ENCODE measurements at regions not wholly inside any gene's neighbourhood (a gene's known extent, or its start where the extent isn't known, plus 50 kb on each side); places are given as distances from the start of the nearest gene placed in this dataset.

GRCh38 chr6:21970569-21971300 is 326.1 kb downstream of the PRL start:
- CTCF ChIA-PET: no interaction called here
- ATAC-seq: no peak

DNA sequence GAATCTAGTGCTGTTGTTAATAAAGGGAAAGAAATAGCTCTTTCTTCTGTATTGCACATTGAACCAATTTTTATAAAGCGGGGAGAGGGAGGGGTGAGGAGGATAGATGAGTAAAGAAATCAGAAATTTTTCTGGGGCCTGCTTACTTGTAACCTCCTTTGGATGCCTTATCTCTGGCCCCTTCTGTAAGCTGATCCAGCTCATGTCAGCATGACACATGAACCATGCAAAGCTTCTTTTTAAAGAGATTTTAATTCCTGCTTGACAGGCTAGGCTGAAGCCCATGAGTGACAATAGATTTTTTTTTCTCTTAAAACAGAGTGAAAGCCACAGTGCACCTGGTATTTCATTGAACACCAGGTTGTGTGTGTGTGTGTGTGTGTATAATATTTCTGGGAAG is 325.3 kb downstream of the PRL start:
- CTCF ChIA-PET: no interaction called here
- Mint-ChIP-seq H3K4me3 (no peak overlapping the region), H3K27ac (no peak overlapping the region), H3K9me3 (ENCODE audit: low read depth) (no peaks in the 10 kb centered on the region), H3K27me3 (no peaks in the 10 kb centered on the region), H3K36me3 (no peaks in the 10 kb centered on the region), H3K4me1 (no peaks in the 10 kb centered on the region)
- no peak for DNase-seq
- no peak for ATAC-seq

More at GRCh38 chr6:21970569-21971300, 326.1 kb downstream of the PRL start:
- Mint-ChIP-seq H3K36me3 (no peaks in the 10 kb centered on the region), H3K4me3 (no peak overlapping the region), H3K9me3 (ENCODE audit: low read depth) (no peaks in the 10 kb centered on the region), H3K4me1 (no peaks in the 10 kb centered on the region), H3K27me3 (no peaks in the 10 kb centered on the region), H3K27ac (no peak overlapping the region)
- no peak for DNase-seq

DNA sequence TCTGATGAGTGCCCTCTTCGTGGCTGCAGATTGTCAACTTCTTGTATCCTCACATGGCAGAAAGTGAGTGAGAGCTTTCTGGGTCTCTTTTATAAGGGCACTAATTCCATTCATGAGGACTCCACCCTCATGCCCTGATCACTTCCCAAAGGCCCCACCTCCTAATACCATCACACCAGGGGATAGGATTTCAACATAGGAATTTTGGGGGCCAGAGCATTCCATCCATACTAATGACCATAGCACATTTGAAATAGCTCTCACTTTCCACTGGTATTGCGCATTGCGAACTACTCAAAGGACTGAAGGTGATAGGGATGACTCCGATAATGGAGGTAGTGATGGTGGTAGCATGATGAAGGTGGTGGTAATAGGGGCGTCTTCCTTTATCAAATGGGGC is 324.3 kb downstream of the PRL start:
- CTCF ChIA-PET: no interaction called here
- H3K27me3 Mint-ChIP-seq: no peaks in the 10 kb centered on the region
- H3K27ac Mint-ChIP-seq: no peak overlapping the region
- no peaks in the 10 kb centered on the region for H3K4me1 Mint-ChIP-seq
- no peak overlapping the region for H3K4me3 Mint-ChIP-seq
- ATAC-seq: no peak
- no peaks in the 10 kb centered on the region for H3K36me3 Mint-ChIP-seq
- DNase-seq: no peak
- no peaks in the 10 kb centered on the region for H3K9me3 Mint-ChIP-seq (ENCODE audit: low read depth)

DNA sequence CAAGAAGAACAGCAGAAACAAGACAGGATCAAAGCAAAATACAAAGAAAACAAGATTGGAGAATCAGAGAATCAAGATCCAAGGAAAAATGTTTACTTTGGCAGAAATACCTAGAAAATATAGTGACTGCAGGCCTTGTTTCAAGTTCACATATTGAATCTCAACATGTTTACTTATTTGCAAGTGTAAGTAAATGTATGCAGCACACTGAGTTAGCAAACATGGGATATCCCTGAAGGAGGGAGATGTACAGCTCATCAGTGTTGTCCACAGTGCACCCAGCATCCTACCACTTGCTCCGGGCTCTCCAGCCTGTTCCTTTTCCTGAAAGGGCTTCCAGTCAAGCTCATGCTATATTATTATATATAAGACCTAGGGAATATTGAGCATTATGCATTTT is 319.5 kb downstream of the PRL start:
- Mint-ChIP-seq H3K4me3 (no peak overlapping the region), H3K27ac (no peak overlapping the region), H3K9me3 (ENCODE audit: low read depth) (peaks cover 2% of the 10 kb centered on the region), H3K4me1 (no peaks in the 10 kb centered on the region), H3K27me3 (no peaks in the 10 kb centered on the region), H3K36me3 (no peaks in the 10 kb centered on the region)
- DNase-seq: no peak
- no peak for ATAC-seq
- CTCF ChIA-PET: no interaction called here

GRCh38 chr6:21981235-21981833 is 315.5 kb downstream of the PRL start:
- H3K27ac Mint-ChIP-seq: no peak overlapping the region
- H3K27me3 Mint-ChIP-seq: no peaks in the 10 kb centered on the region
- H3K36me3 Mint-ChIP-seq: no peaks in the 10 kb centered on the region
- H3K4me1 Mint-ChIP-seq: no peaks in the 10 kb centered on the region
- DNase-seq: no peak
- no peak overlapping the region for H3K4me3 Mint-ChIP-seq
- CTCF ChIA-PET: no interaction called here
- no peak for ATAC-seq
- H3K9me3 Mint-ChIP-seq (ENCODE audit: low read depth): peaks cover 2% of the 10 kb centered on the region

GRCh38 chr6:21984135-21984534 is 312.7 kb downstream of the PRL start:
- CTCF ChIA-PET: no interaction called here
- Mint-ChIP-seq H3K4me3 (no peak overlapping the region), H3K27ac (no peak overlapping the region), H3K4me1 (peaks cover 3% of the 10 kb centered on the region), H3K36me3 (no peaks in the 10 kb centered on the region), H3K27me3 (no peaks in the 10 kb centered on the region), H3K9me3 (ENCODE audit: low read depth) (peaks cover 2% of the 10 kb centered on the region)
- ATAC-seq (no peak), DNase-seq (no peak)

GRCh38 chr6:21984561-21984960 is 312.3 kb downstream of the PRL start:
- no peaks in the 10 kb centered on the region for H3K36me3 Mint-ChIP-seq
- no peak for DNase-seq
- ATAC-seq: no peak
- H3K4me3 Mint-ChIP-seq: no peak overlapping the region
- peaks cover 2% of the 10 kb centered on the region for H3K9me3 Mint-ChIP-seq (ENCODE audit: low read depth)
- no peak overlapping the region for H3K27ac Mint-ChIP-seq
- CTCF ChIA-PET: no interaction called here
- peaks cover 3% of the 10 kb centered on the region for H3K4me1 Mint-ChIP-seq
- no peaks in the 10 kb centered on the region for H3K27me3 Mint-ChIP-seq

GRCh38 chr6:21985904-21986303 is 310.9 kb downstream of the PRL start:
- Mint-ChIP-seq H3K9me3 (ENCODE audit: low read depth) (peaks cover under 1% of the 10 kb centered on the region), H3K4me3 (no peak overlapping the region), H3K36me3 (no peaks in the 10 kb centered on the region), H3K4me1 (peaks cover 3% of the 10 kb centered on the region), H3K27me3 (no peaks in the 10 kb centered on the region), H3K27ac (no peak overlapping the region)
- CTCF ChIA-PET: no interaction called here
- no peak for DNase-seq
- ATAC-seq: no peak

GRCh38 chr6:21986703-21987102 is 310.1 kb downstream of the PRL start:
- Mint-ChIP-seq H3K4me1 (peaks cover 3% of the 10 kb centered on the region), H3K36me3 (no peaks in the 10 kb centered on the region), H3K9me3 (ENCODE audit: low read depth) (no peaks in the 10 kb centered on the region), H3K27ac (no peak overlapping the region), H3K4me3 (no peak overlapping the region), H3K27me3 (no peaks in the 10 kb centered on the region)
- DNase-seq (no peak), ATAC-seq (no peak)
- CTCF ChIA-PET: interaction anchor here (0.5 kb wide), 1 partner anchor 100 kb away, joined by 3 read pairs; no protein-coding TSS in a partner anchor

DNA sequence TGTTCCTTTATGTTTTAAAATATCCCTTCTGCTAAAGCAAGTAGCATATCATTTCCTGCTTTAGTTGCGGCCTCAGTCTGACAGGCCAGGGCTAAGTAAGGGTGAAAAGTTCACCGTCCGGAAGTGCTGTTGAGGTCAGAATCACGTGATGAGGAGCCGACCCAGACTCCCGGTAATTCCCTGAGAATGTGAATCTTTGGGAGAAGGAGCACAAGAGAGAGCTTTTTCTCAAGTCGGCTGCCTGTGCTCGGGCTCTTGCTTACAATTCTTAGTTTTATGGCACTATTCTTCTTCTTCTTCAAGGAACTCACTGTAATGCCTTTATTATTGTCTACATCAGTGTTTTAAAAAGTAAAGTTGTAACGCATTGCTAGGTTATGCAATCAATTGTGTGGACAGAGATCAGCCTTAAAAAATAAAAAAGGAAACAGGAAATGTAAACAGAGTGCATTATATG is 309.3 kb downstream of the PRL start:
- H3K36me3 Mint-ChIP-seq: no peaks in the 10 kb centered on the region
- DNase-seq (no peak), ATAC-seq (no peak)
- no peaks in the 10 kb centered on the region for H3K27me3 Mint-ChIP-seq
- no peaks in the 10 kb centered on the region for H3K9me3 Mint-ChIP-seq (ENCODE audit: low read depth)
- peaks cover 5% of the 10 kb centered on the region for H3K4me1 Mint-ChIP-seq
- H3K27ac Mint-ChIP-seq: no peak overlapping the region
- CTCF ChIA-PET: interaction anchor here (0.5 kb wide), 1 partner anchor 99 kb away, joined by 3 read pairs; no protein-coding TSS in a partner anchor
- no peak overlapping the region for H3K4me3 Mint-ChIP-seq

- no peak overlapping the region for H3K4me3 Mint-ChIP-seq
- ATAC-seq (no peak), DNase-seq (no peak)
- no peaks in the 10 kb centered on the region for H3K9me3 Mint-ChIP-seq (ENCODE audit: low read depth)
- CTCF ChIA-PET: no interaction called here
- H3K27me3 Mint-ChIP-seq: no peaks in the 10 kb centered on the region
- no peak overlapping the region for H3K27ac Mint-ChIP-seq
- H3K36me3 Mint-ChIP-seq: no peaks in the 10 kb centered on the region
- H3K4me1 Mint-ChIP-seq: peaks cover 5% of the 10 kb centered on the region
These were observed 306.3 kb downstream of the PRL start for GRCh38 chr6:21990577-21990976.

GRCh38 chr6:21992178-21992967 is 304.5 kb downstream of the PRL start:
- ATAC-seq: no peak
- Mint-ChIP-seq H3K27ac (no peak overlapping the region), H3K4me1 (peaks cover 3% of the 10 kb centered on the region), H3K27me3 (no peaks in the 10 kb centered on the region), H3K4me3 (no peak overlapping the region), H3K36me3 (no peaks in the 10 kb centered on the region), H3K9me3 (ENCODE audit: low read depth) (no peaks in the 10 kb centered on the region)
- CTCF ChIA-PET: no interaction called here
- no peak for DNase-seq

DNA sequence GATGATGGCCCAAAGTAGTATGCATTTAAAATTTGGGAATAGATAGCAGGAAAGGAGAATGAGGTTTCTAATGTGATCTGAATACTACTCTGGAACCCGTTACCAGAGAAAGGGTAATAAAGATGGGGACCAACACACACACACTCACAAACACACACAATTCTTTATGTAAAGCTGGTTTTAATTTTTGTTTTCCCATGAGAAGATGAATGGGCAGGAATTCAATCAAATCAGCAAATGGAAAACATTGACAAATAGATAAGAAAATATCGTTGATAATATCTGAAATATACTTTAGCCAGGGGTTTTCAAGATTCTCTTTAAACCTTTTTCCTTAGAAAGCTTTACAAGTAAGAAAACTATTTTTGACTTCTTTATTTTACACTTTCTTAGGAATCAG is 303.0 kb downstream of the PRL start:
- H3K4me3 Mint-ChIP-seq: no peak overlapping the region
- ATAC-seq (no peak), DNase-seq (no peak)
- CTCF ChIA-PET: no interaction called here
- peaks cover 3% of the 10 kb centered on the region for H3K4me1 Mint-ChIP-seq
- no peaks in the 10 kb centered on the region for H3K27me3 Mint-ChIP-seq
- H3K27ac Mint-ChIP-seq: no peak overlapping the region
- no peaks in the 10 kb centered on the region for H3K9me3 Mint-ChIP-seq (ENCODE audit: low read depth)
- no peaks in the 10 kb centered on the region for H3K36me3 Mint-ChIP-seq

DNA sequence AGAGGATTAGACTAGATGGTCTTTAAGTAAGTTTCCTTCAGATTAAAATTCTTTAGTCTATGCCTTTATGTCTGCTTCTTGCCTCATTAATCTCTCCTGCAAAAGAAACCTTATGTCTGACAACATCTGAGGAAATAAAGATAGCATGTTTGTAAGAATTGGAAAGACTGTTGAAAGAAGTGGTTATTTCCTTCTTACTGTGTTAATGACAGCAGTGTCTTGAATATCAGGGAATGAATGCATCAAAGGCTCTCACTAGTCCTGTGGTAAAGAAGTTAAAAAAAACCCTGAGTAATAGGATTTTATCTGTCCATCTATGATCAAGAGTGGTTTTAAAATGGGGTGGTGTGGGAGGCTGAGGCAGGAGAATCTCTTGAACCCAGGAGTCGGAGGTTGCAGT is 302.0 kb downstream of the PRL start:
- no peaks in the 10 kb centered on the region for H3K36me3 Mint-ChIP-seq
- no peak for ATAC-seq
- no peak overlapping the region for H3K27ac Mint-ChIP-seq
- no peak overlapping the region for H3K4me3 Mint-ChIP-seq
- H3K4me1 Mint-ChIP-seq: peaks cover 3% of the 10 kb centered on the region
- no peaks in the 10 kb centered on the region for H3K27me3 Mint-ChIP-seq
- CTCF ChIA-PET: no interaction called here
- no peaks in the 10 kb centered on the region for H3K9me3 Mint-ChIP-seq (ENCODE audit: low read depth)
- no peak for DNase-seq

All from activated CD8-positive, alpha-beta memory T cell treated with anti-CD3 and anti-CD28 coated beads, Interleukin-2, amount 10 ng/mL, durations not matched to agents 7 days and 5 days (primary cell).